ENCODE measurements at regions not wholly inside any gene's neighbourhood (a gene's known extent, or its start where the extent isn't known, plus 50 kb on each side); places are given as distances from the start of the nearest gene placed in this dataset.

- TF ChIP-seq, protein P1, sequence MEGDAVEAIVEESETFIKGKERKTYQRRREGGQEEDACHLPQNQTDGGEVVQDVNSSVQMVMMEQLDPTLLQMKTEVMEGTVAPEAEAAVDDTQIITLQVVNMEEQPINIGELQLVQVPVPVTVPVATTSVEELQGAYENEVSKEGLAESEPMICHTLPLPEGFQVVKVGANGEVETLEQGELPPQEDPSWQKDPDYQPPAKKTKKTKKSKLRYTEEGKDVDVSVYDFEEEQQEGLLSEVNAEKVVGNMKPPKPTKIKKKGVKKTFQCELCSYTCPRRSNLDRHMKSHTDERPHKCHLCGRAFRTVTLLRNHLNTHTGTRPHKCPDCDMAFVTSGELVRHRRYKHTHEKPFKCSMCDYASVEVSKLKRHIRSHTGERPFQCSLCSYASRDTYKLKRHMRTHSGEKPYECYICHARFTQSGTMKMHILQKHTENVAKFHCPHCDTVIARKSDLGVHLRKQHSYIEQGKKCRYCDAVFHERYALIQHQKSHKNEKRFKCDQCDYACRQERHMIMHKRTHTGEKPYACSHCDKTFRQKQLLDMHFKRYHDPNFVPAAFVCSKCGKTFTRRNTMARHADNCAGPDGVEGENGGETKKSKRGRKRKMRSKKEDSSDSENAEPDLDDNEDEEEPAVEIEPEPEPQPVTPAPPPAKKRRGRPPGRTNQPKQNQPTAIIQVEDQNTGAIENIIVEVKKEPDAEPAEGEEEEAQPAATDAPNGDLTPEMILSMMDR (IDR thresholded peaks at IDR 0.05; ENCODE audit: poor library complexity), result no peak
- no peak for TF ChIP-seq EZH2 (IDR thresholded peaks at IDR 0.05; ENCODE audit: borderline replicate concordance)
- TF ChIP-seq EZH2phosphoT487 (IDR thresholded peaks at IDR 0.05; ENCODE audit: low read depth, severe bottlenecking, unreplicated experiment), result no peak
Measured at GRCh38 chr2:236917164-236917563, 168.5 kb upstream of the COPS8 start.
